Nephron (organoid): ENCODE measurements at regions not wholly inside any gene's neighbourhood (a gene's known extent, or its start where the extent isn't known, plus 50 kb on each side); places are given as distances from the start of the nearest gene placed in this dataset.
A peak's percentile ranks its signal among the peaks of the same experiment; 100 is the strongest.

ENCODE experiments used
- H3K27ac Mint-ChIP-seq, 3 experiments: 2 replicates each; pipeline ENCODE4 v1.8.0; 2020; ENCODE audit warnings: mixed read lengths in 3 of 3, mild to moderate bottlenecking in 2 of 3, moderate library complexity in 1 of 3
- H3K27me3 Mint-ChIP-seq: 2 replicates; pipeline ENCODE4 v1.8.0; 2021; ENCODE audit warnings: low read depth, mild to moderate bottlenecking, moderate library complexity, mixed read lengths
- H3K36me3 Mint-ChIP-seq: 2 replicates; pipeline ENCODE4 v1.8.0; 2020; ENCODE audit warnings: low read depth, mixed read lengths
- H3K4me1 Mint-ChIP-seq: 2 replicates; pipeline ENCODE4 v1.8.0; 2020; ENCODE audit warnings: mixed read lengths
- H3K4me3 Mint-ChIP-seq, 3 experiments: 2 replicates each; pipeline ENCODE4 v1.8.0; 2020; ENCODE audit warnings: mild to moderate bottlenecking in 3 of 3, mixed read lengths in 3 of 3, moderate library complexity in 2 of 3
- H3K9me3 Mint-ChIP-seq: 2 replicates; pipeline ENCODE4 v1.8.0; 2020; ENCODE audit warnings: mixed read lengths
- TF ChIP-seq, protein P1 (sequence below), 3 experiments: fragments of 200-600 bp; sonication (generic); IDR thresholded peaks; one replicate each; pipeline ENCODE4 v1.5.0; 2021; ENCODE audit warnings: antibody characterized with exemption in 3 of 3; ENCODE audit not compliant: unreplicated experiment in 3 of 3

DNA sequence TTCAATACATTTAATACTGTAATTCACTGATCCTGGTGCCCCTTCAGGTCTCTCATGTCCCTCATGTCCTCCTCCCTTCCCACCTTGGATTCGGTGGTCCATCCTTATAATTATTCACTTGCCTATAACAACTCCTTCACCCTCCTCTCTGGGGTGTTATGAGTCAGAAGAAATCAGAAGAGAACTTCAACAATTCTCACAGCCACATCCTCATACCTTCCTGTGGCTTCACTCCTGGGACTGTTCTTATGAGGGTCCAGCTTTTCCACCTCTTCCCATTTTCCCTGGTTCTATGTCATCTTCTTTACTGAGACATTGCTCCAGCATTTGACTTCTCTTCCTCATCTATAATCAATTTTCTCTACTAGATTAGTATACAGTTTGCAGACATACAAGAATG is 406.1 kb downstream of the NR2F1-AS1 start:
- H3K36me3 Mint-ChIP-seq: peaks cover 4% of the 10 kb centered on the region
- peaks cover 20% of the 10 kb centered on the region for H3K9me3 Mint-ChIP-seq
- H3K4me3 Mint-ChIP-seq: no peak overlapping the region
- H3K27me3 Mint-ChIP-seq: no peaks in the 10 kb centered on the region
- H3K4me1 Mint-ChIP-seq: no peaks in the 10 kb centered on the region
- H3K27ac Mint-ChIP-seq: no peak overlapping the region
- TF ChIP-seq, protein P1, sequence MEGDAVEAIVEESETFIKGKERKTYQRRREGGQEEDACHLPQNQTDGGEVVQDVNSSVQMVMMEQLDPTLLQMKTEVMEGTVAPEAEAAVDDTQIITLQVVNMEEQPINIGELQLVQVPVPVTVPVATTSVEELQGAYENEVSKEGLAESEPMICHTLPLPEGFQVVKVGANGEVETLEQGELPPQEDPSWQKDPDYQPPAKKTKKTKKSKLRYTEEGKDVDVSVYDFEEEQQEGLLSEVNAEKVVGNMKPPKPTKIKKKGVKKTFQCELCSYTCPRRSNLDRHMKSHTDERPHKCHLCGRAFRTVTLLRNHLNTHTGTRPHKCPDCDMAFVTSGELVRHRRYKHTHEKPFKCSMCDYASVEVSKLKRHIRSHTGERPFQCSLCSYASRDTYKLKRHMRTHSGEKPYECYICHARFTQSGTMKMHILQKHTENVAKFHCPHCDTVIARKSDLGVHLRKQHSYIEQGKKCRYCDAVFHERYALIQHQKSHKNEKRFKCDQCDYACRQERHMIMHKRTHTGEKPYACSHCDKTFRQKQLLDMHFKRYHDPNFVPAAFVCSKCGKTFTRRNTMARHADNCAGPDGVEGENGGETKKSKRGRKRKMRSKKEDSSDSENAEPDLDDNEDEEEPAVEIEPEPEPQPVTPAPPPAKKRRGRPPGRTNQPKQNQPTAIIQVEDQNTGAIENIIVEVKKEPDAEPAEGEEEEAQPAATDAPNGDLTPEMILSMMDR (IDR thresholded peaks at IDR 0.05; ENCODE audit: unreplicated experiment in 3 of 3): no peak

DNA sequence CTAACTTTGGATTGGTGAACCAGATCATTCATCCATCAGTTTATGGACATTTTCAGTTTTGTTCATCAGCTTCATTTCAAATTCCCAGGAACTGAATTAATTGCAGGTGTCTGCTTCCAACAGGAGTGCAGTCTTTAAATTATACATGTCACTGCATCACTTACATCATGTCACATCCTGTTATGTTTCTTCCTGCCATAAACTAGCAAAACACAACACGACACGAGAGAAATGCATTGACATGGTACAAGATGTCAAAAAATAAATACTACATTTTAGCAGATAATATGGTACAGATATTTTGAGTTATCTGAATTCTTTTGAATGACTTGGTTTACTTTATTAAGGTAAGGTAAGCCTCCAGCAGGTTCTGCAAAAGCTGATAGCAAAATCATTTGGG is 415.5 kb downstream of the NR2F1-AS1 start:
- TF ChIP-seq, protein P1 (IDR thresholded peaks at IDR 0.05; ENCODE audit: unreplicated experiment in 3 of 3): no peak
- peaks cover 26% of the 10 kb centered on the region for H3K4me1 Mint-ChIP-seq
- H3K9me3 Mint-ChIP-seq: peaks cover 29% of the 10 kb centered on the region
- H3K27me3 Mint-ChIP-seq: no peaks in the 10 kb centered on the region
- no peak overlapping the region for H3K4me3 Mint-ChIP-seq
- H3K27ac Mint-ChIP-seq: no peak overlapping the region
- peaks cover 6% of the 10 kb centered on the region for H3K36me3 Mint-ChIP-seq

DNA sequence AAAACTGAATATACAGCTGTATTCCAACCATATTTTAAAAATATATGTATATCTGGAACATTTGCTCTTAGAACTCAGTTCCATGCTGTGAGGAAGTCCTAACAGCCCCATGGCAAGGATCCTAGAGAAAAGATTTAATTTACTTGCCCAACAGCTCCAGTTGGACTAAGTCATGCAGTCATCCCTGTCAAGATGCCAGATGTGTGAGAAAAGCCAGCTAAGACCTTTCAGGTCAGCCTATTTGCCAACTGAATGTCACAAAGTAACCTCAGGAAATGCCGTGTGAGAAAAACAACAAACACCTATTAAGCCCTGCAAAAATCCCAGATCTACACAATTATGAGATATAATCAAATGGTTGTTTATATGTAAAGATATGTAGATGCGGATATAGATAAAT is 416.3 kb downstream of the NR2F1-AS1 start:
- Mint-ChIP-seq H3K9me3 (peaks cover 22% of the 10 kb centered on the region), H3K4me1 (peaks cover 26% of the 10 kb centered on the region)
- TF ChIP-seq, protein P1 (IDR thresholded peaks at IDR 0.05; ENCODE audit: unreplicated experiment in 3 of 3): no peak

DNA sequence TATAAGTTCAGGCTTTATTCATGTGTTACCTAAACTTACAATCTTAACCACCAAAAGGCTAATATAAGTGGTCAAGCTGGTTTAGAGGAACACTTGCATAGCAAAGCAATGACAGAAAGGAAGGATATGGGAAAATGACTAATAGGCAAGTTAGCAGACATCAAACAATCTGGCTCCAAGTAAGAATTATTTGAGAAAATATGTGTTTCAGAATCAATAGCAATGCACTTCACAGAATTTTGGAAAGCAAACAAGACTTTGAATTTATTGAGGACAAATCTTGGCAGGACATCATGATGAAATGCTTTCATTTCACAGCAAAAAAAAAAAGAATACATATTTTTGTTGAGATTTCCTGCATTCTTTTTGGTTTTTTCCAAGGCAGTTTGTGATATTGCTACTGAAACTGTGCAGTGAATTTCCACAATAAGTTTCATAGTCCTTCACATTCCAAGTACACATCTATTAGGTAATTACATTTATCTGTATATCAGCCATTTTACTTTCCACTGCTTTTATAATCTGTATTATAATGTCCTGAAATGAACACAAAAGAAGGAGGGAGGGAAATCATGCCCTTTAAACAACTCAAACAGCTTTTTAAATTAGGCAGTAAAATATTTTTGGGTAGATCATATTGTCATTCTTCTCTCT is 417.9 kb downstream of the NR2F1-AS1 start:
- Mint-ChIP-seq H3K27me3 (no peaks in the 10 kb centered on the region), H3K36me3 (peaks cover 6% of the 10 kb centered on the region), H3K27ac (peak overlapping the region in 2 of 3 experiments; percentile 71 to 82), H3K9me3 (peaks cover 6% of the 10 kb centered on the region), H3K4me1 (peaks cover 26% of the 10 kb centered on the region), H3K4me3 (no peak overlapping the region)
- TF ChIP-seq, protein P1 (IDR thresholded peaks at IDR 0.05; ENCODE audit: unreplicated experiment in 3 of 3): no peak

More for the DNA sequence above, 416.3 kb downstream of the NR2F1-AS1 start:
- Mint-ChIP-seq H3K36me3 (peaks cover 6% of the 10 kb centered on the region), H3K27me3 (no peaks in the 10 kb centered on the region), H3K4me3 (no peak overlapping the region), H3K27ac (no peak overlapping the region)

DNA sequence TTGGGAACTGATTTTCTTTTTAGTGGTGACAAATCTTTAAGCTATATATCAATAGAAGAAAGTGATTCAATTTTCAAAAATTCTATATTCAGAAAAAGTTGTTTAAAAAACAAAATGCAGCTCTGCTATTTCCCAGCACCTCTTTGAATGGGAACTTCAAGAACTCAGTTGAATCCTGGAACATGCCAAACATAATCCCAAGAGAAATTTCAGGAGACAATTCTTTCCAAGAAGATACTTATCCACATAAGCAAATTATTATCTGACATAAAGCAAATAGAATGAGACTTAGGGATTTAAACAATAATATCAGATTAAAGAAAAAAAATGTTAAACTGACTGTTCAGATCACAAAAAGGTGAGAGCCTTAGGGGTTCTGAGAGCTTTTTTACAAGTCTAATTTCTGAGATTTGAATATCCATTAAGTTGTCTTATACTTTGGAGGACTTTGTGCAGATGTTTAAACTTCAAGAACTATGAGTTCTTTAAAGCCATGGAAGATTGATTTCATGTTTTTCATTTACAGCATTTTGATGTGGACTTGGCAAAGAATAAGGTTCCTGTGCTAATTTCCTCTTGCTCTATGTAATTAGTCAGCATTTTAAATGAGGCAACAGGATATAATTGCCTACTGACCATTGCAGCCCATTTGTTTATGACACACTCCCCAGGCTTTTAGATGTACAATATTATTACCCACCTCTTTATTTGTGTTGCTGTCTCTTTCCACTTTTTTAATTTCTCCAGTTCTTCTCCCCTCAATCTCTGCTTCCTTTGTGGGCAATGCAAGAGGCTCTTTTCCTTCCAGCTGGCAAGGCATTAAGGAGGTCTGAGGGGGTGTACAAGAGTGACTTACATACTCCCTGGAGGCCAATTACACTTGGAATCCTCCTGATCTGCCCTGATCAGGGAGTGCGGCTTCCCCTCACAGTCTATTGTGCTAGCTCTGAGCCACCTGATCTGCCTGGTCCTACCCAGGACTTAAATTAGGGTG is 419.1 kb downstream of the NR2F1-AS1 start:
- H3K27ac Mint-ChIP-seq: peak overlapping the region; percentile 71 to 82 (median 80)
- H3K9me3 Mint-ChIP-seq: peaks cover 6% of the 10 kb centered on the region
- H3K27me3 Mint-ChIP-seq: no peaks in the 10 kb centered on the region
- H3K4me3 Mint-ChIP-seq: peak overlapping the region in 1 of 3 experiments; percentile 1
- H3K4me1 Mint-ChIP-seq: peaks cover 26% of the 10 kb centered on the region
- H3K36me3 Mint-ChIP-seq: peaks cover 6% of the 10 kb centered on the region
- TF ChIP-seq, protein P1 (IDR thresholded peaks at IDR 0.05; ENCODE audit: unreplicated experiment in 3 of 3): no peak
